Caco-2 (cell line): ENCODE measurements at regions not wholly inside any gene's neighbourhood (a gene's known extent, or its start where the extent isn't known, plus 50 kb on each side); places are given as distances from the start of the nearest gene placed in this dataset.

Experiments
- BruUV-seq: library from RNA; stranded (reverse); fragments of 400-500 nt; replicated peaks from 2 replicates; lab custom pipeline; 2021; lab: Mats Ljungman, UMichigan
- CTCF ChIA-PET: fragments of 300-600 bp; sonication (Branson Sonifier 250); formaldehyde crosslinking; loops from one replicate; lab custom pipeline; 2022; ENCODE audit warnings: antibody characterized with exemption; lab: Charles Lee
- POLR2A ChIA-PET: fragments of 300-600 bp; sonication (Branson Sonifier 250); formaldehyde crosslinking; loops from one replicate; lab custom pipeline; 2022; ENCODE audit warnings: antibody characterized with exemption; lab: Charles Lee
- DNase-seq, 2 experiments: peaks; one replicate each; pipeline versions ENCODE4 v3.0.0 to v3.0.0-alpha.2; 2020 to 2022
- H3K27me3 ChIP-seq: replicated peaks from 2 replicates; pipeline ENCODE4 v1.6.0; 2011; ENCODE audit warnings: low read length; ENCODE audit not compliant: control insufficient read depth, insufficient read depth
- H3K36me3 ChIP-seq: 2 replicates; pipeline ENCODE4 v1.5.1; 2011; ENCODE audit warnings: low read length; ENCODE audit not compliant: control insufficient read depth, insufficient read depth
- H3K4me1 ChIP-seq: fragments of 250-450 bp; sonication (Bioruptor Pico); 2 replicates; pipeline ENCODE4 v1.5.1; 2020; ENCODE audit warnings: mild to moderate bottlenecking
- H3K4me3 ChIP-seq: 2 replicates; pipeline ENCODE4 v1.5.1; 2011; ENCODE audit warnings: low read depth, mild to moderate bottlenecking, control low read depth, low read length
- H3K9me3 ChIP-seq: fragments of 250-450 bp; sonication (Bioruptor Pico); 2 replicates; pipeline ENCODE4 v1.5.1; 2020; ENCODE audit warnings: mild to moderate bottlenecking, moderate library complexity
- H3K27ac Mint-ChIP-seq: one replicate; pipeline ENCODE4 v1.8.0; 2022; ENCODE audit warnings: mixed read lengths; ENCODE audit not compliant: unreplicated experiment
- H3K27me3 Mint-ChIP-seq: one replicate; pipeline ENCODE4 v1.8.0; 2022; ENCODE audit warnings: mixed read lengths; ENCODE audit not compliant: insufficient read depth, unreplicated experiment
- H3K36me3 Mint-ChIP-seq: one replicate; pipeline ENCODE4 v1.8.0; 2022; ENCODE audit warnings: mild to moderate bottlenecking, mixed read lengths; ENCODE audit not compliant: insufficient read depth, unreplicated experiment
- H3K4me1 Mint-ChIP-seq: one replicate; pipeline ENCODE4 v1.8.0; 2022; ENCODE audit warnings: low read depth, mixed read lengths; ENCODE audit not compliant: unreplicated experiment
- H3K4me3 Mint-ChIP-seq: one replicate; pipeline ENCODE4 v1.8.0; 2022; ENCODE audit warnings: mild to moderate bottlenecking, moderate library complexity, mixed read lengths; ENCODE audit not compliant: unreplicated experiment
- H3K9me3 Mint-ChIP-seq: one replicate; pipeline ENCODE4 v1.8.0; 2022; ENCODE audit warnings: mixed read lengths; ENCODE audit not compliant: unreplicated experiment
- intact Hi-C: fragments of 100-400 bp; cut with micrococcal nuclease; formaldehyde crosslinking; loops from one replicate; pipeline ENCODE4 v1.10.0; 2022; ENCODE audit not compliant: unreplicated experiment
- TF ChIP-seq, protein P1 (sequence below), 2 experiments: fragments of 200-600 bp in 1 of 2; IDR thresholded peaks; 1 replicate in 1 of 2; 2 replicates in 1 of 2; pipeline versions ENCODE4 v1.5.1 to v1.8.0; 2011 to 2022; ENCODE audit warnings: antibody characterized with exemption in 1 of 2, control low read depth in 1 of 2, inconsistent platforms in 1 of 2, low read depth in 1 of 2, low read length in 1 of 2, mild to moderate bottlenecking in 1 of 2, moderate library complexity in 1 of 2; ENCODE audit not compliant: insufficient read depth in 1 of 2, severe bottlenecking in 1 of 2, unreplicated experiment in 1 of 2

GRCh38 chr14:21999402-21999801 is 325.8 kb upstream of the OR4E1 start:
- Histone ChIP-seq H3K4me1 (peaks cover 7% of the 10 kb centered on the region; the same call in 1 of the 2 replicates), H3K9me3 (no peaks in the 10 kb centered on the region), H3K36me3 (no peaks in the 10 kb centered on the region), H3K4me3 (no peak overlapping the region), H3K27me3 (no peaks in the 10 kb centered on the region)
- BruUV-seq: no TSS peak
- intact Hi-C loops: no loop called here
- TF ChIP-seq, protein P1, sequence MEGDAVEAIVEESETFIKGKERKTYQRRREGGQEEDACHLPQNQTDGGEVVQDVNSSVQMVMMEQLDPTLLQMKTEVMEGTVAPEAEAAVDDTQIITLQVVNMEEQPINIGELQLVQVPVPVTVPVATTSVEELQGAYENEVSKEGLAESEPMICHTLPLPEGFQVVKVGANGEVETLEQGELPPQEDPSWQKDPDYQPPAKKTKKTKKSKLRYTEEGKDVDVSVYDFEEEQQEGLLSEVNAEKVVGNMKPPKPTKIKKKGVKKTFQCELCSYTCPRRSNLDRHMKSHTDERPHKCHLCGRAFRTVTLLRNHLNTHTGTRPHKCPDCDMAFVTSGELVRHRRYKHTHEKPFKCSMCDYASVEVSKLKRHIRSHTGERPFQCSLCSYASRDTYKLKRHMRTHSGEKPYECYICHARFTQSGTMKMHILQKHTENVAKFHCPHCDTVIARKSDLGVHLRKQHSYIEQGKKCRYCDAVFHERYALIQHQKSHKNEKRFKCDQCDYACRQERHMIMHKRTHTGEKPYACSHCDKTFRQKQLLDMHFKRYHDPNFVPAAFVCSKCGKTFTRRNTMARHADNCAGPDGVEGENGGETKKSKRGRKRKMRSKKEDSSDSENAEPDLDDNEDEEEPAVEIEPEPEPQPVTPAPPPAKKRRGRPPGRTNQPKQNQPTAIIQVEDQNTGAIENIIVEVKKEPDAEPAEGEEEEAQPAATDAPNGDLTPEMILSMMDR (IDR thresholded peaks at IDR 0.05; ENCODE audit: insufficient read depth in 1 of 2, low read depth in 1 of 2, low read length in 1 of 2, severe bottlenecking in 1 of 2, unreplicated experiment in 1 of 2): no peak
- DNase-seq: no peak
- Mint-ChIP-seq H3K4me3 (no peak overlapping the region), H3K36me3 (no peaks in the 10 kb centered on the region), H3K9me3 (no peaks in the 10 kb centered on the region), H3K4me1 (peaks cover 14% of the 10 kb centered on the region), H3K27me3 (peaks cover 3% of the 10 kb centered on the region), H3K27ac (no peak overlapping the region)
- CTCF ChIA-PET: interaction anchor here (0.8 to 1.0 kb wide), 3 partner anchors 10 to 101 kb away, joined by 3 to 4 read pairs (median 3); no protein-coding TSS in a partner anchor
- POLR2A ChIA-PET: no interaction called here

- Mint-ChIP-seq H3K27me3 (peaks cover 7% of the 10 kb centered on the region), H3K9me3 (no peaks in the 10 kb centered on the region), H3K4me3 (no peak overlapping the region), H3K4me1 (peaks cover 4% of the 10 kb centered on the region), H3K27ac (no peak overlapping the region), H3K36me3 (no peaks in the 10 kb centered on the region)
- H3K9me3 ChIP-seq: no peaks in the 10 kb centered on the region
- peak in 1 of 2 experiments; percentile 10 for DNase-seq
- POLR2A ChIA-PET: no interaction called here
- H3K4me3 ChIP-seq: no peak overlapping the region
- H3K27me3 ChIP-seq: no peaks in the 10 kb centered on the region
- no TSS peak for BruUV-seq
- intact Hi-C loops: loop anchor here (2.0 kb wide), 1 partner anchor 104 kb away; no protein-coding TSS in a partner anchor
- H3K36me3 ChIP-seq: no peaks in the 10 kb centered on the region
- TF ChIP-seq, protein P1 (IDR thresholded peaks at IDR 0.05; ENCODE audit: insufficient read depth in 1 of 2, low read depth in 1 of 2, low read length in 1 of 2, severe bottlenecking in 1 of 2, unreplicated experiment in 1 of 2): peak; percentile 15 to 56
- CTCF ChIA-PET: interaction anchor here (0.6 to 1.5 kb wide), 14 partner anchors 9 to 356 kb away, joined by 3 to 18 read pairs (median 3); no protein-coding TSS in a partner anchor
- no peaks in the 10 kb centered on the region for H3K4me1 ChIP-seq
Measured at GRCh38 chr14:21997300-21997699, 323.7 kb upstream of the OR4E1 start.

GRCh38 chr14:21995332-21995731 is 321.7 kb upstream of the OR4E1 start:
- no peaks in the 10 kb centered on the region for H3K4me1 ChIP-seq
- TF ChIP-seq, protein P1 (IDR thresholded peaks at IDR 0.05; ENCODE audit: insufficient read depth in 1 of 2, low read depth in 1 of 2, low read length in 1 of 2, severe bottlenecking in 1 of 2, unreplicated experiment in 1 of 2): no peak
- Mint-ChIP-seq H3K4me3 (no peak overlapping the region), H3K9me3 (no peaks in the 10 kb centered on the region), H3K27me3 (peaks cover 12% of the 10 kb centered on the region), H3K36me3 (no peaks in the 10 kb centered on the region), H3K4me1 (no peaks in the 10 kb centered on the region), H3K27ac (no peak overlapping the region)
- no peaks in the 10 kb centered on the region for H3K36me3 ChIP-seq
- intact Hi-C loops: no loop called here
- no peak overlapping the region for H3K4me3 ChIP-seq
- POLR2A ChIA-PET: no interaction called here
- CTCF ChIA-PET: interaction anchor here (0.6 kb wide), 1 partner anchor 52 kb away, joined by 4 read pairs; no protein-coding TSS in a partner anchor
- H3K9me3 ChIP-seq: no peaks in the 10 kb centered on the region
- no peaks in the 10 kb centered on the region for H3K27me3 ChIP-seq
- no TSS peak for BruUV-seq
- no peak for DNase-seq
